H9 (cell line): ENCODE measurements at regions not wholly inside any gene's neighbourhood (a gene's known extent, or its start where the extent isn't known, plus 50 kb on each side); places are given as distances from the start of the nearest gene placed in this dataset.

ENCODE experiments used
- DNase-seq: peaks from one replicate; pipeline ENCODE4 v3.0.0-alpha.2; 2017
- H2AFZ ChIP-seq: one replicate; pipeline ENCODE4 v1.6.1; 2013; ENCODE audit warnings: mild to moderate bottlenecking, low read length, control low read depth, moderate library complexity
- H2AK5ac ChIP-seq: 2 replicates; pipeline ENCODE4 v1.6.1; 2013; ENCODE audit warnings: low read length, control low read depth, mixed read lengths; ENCODE audit not compliant: insufficient read length
- H2BK120ac ChIP-seq: one replicate; pipeline ENCODE4 v1.6.1; 2013; ENCODE audit warnings: low read depth, mild to moderate bottlenecking, low read length, control low read depth, inconsistent platforms; ENCODE audit not compliant: poor library complexity, severe bottlenecking
- H2BK12ac ChIP-seq: 2 replicates; pipeline ENCODE4 v1.6.1; 2013; ENCODE audit warnings: low read length, control low read depth, mixed read lengths, low read depth; ENCODE audit not compliant: insufficient read length
- H2BK15ac ChIP-seq: 2 replicates; pipeline ENCODE4 v1.6.1; 2013; ENCODE audit warnings: low read depth, low read length, control low read depth
- H2BK20ac ChIP-seq: one replicate; pipeline ENCODE4 v1.6.1; 2013; ENCODE audit warnings: low read depth, mild to moderate bottlenecking, low read length, control low read depth, inconsistent platforms; ENCODE audit not compliant: poor library complexity, severe bottlenecking
- H2BK5ac ChIP-seq: 2 replicates; pipeline ENCODE4 v1.6.1; 2013; ENCODE audit warnings: low read length, control low read depth, mixed read lengths; ENCODE audit not compliant: insufficient read length
- H3K14ac ChIP-seq: 2 replicates; pipeline ENCODE4 v1.6.1; 2013; ENCODE audit warnings: low read length, control low read depth; ENCODE audit not compliant: insufficient read depth
- H3K18ac ChIP-seq: 2 replicates; pipeline ENCODE4 v1.6.1; 2013; ENCODE audit warnings: low read depth, mild to moderate bottlenecking, mixed read lengths, low read length, control low read depth; ENCODE audit not compliant: insufficient read length
- H3K23ac ChIP-seq: 2 replicates; pipeline ENCODE4 v1.6.1; 2013; ENCODE audit warnings: low read length, control low read depth, mixed read lengths, low read depth; ENCODE audit not compliant: insufficient read length
- H3K23me2 ChIP-seq: 2 replicates; pipeline ENCODE4 v1.6.1; 2013; ENCODE audit warnings: low read depth, mild to moderate bottlenecking, mixed read lengths, low read length, control low read depth; ENCODE audit not compliant: insufficient read length, poor library complexity, severe bottlenecking
- H3K27ac ChIP-seq: 2 replicates; pipeline ENCODE4 v1.5.1; 2013; ENCODE audit warnings: low read length, control low read depth, mixed read lengths, low read depth; ENCODE audit not compliant: insufficient read length
- H3K27me3 ChIP-seq: 2 replicates; pipeline ENCODE4 v1.6.1; 2013; ENCODE audit warnings: low read length, control low read depth, inconsistent platforms; ENCODE audit not compliant: insufficient read depth
- H3K4ac ChIP-seq: 2 replicates; pipeline ENCODE4 v1.6.1; 2013; ENCODE audit warnings: low read depth, mild to moderate bottlenecking, control low read depth, inconsistent platforms, low read length, moderate library complexity
- H3K4me1 ChIP-seq: 2 replicates; pipeline ENCODE4 v1.6.1; 2013; ENCODE audit warnings: low read length, control low read depth, inconsistent platforms; ENCODE audit not compliant: insufficient read depth
- H3K4me2 ChIP-seq: 2 replicates; pipeline ENCODE4 v1.6.1; 2013; ENCODE audit warnings: low read length, control low read depth, mixed read lengths; ENCODE audit not compliant: insufficient read length, insufficient read depth
- H3K56ac ChIP-seq: 2 replicates; pipeline ENCODE4 v1.6.1; 2013; ENCODE audit warnings: low read depth, mild to moderate bottlenecking, mixed read lengths, low read length, control low read depth; ENCODE audit not compliant: insufficient read length
- H3K79me1 ChIP-seq: 2 replicates; pipeline ENCODE4 v1.6.1; 2013; ENCODE audit warnings: low read depth, mild to moderate bottlenecking, moderate library complexity, low read length, control low read depth, inconsistent platforms; ENCODE audit not compliant: insufficient read depth, poor library complexity, severe bottlenecking
- H3K79me2 ChIP-seq: 2 replicates; pipeline ENCODE4 v1.6.1; 2013; ENCODE audit warnings: low read length, control low read depth, inconsistent platforms; ENCODE audit not compliant: insufficient read depth
- H3K9ac ChIP-seq: 2 replicates; pipeline ENCODE4 v1.6.1; 2013; ENCODE audit warnings: low read length, control low read depth, mixed read lengths; ENCODE audit not compliant: insufficient read length; ENCODE audit errors: extremely low read depth
- H3K9me3 ChIP-seq: one replicate; pipeline ENCODE4 v1.6.1; 2013; ENCODE audit warnings: low read depth, low read length, inconsistent platforms; ENCODE audit not compliant: control insufficient read depth
- H3T11ph ChIP-seq: one replicate; pipeline ENCODE4 v1.6.1; 2013; ENCODE audit warnings: mild to moderate bottlenecking, low read length, control low read depth, inconsistent platforms
- H4K20me1 ChIP-seq: one replicate; pipeline ENCODE4 v1.6.1; 2013; ENCODE audit not compliant: control insufficient read depth, insufficient read length, insufficient read depth
- H4K5ac ChIP-seq: 2 replicates; pipeline ENCODE4 v1.6.1; 2013; ENCODE audit warnings: low read depth, mild to moderate bottlenecking, mixed read lengths, low read length, control low read depth; ENCODE audit not compliant: insufficient read length
- H4K8ac ChIP-seq: replicated peaks from 2 replicates; pipeline ENCODE4 v1.6.1; 2013; ENCODE audit warnings: low read length, control low read depth, mixed read lengths, low read depth; ENCODE audit not compliant: insufficient read length
- H4K91ac ChIP-seq: 2 replicates; pipeline ENCODE4 v1.6.1; 2013; ENCODE audit warnings: low read depth, mild to moderate bottlenecking, moderate library complexity, mixed read lengths, low read length, control low read depth; ENCODE audit not compliant: insufficient read length
- H3K27ac Mint-ChIP-seq, 3 experiments: 2 replicates in 2 of 3; 3 replicates in 1 of 3; pipeline ENCODE4 v1.8.0; 2020 to 2021; ENCODE audit warnings: mixed read lengths in 3 of 3, mild to moderate bottlenecking in 1 of 3, moderate library complexity in 1 of 3
- H3K27me3 Mint-ChIP-seq: 2 replicates; pipeline ENCODE4 v1.8.0; 2021; ENCODE audit warnings: low read depth, mild to moderate bottlenecking, moderate library complexity, mixed read lengths
- H3K36me3 Mint-ChIP-seq, 3 experiments: 2 replicates in 2 of 3; 3 replicates in 1 of 3; pipeline ENCODE4 v1.8.0; 2020 to 2021; ENCODE audit warnings: low read depth in 3 of 3, mixed read lengths in 3 of 3; ENCODE audit not compliant: insufficient read depth in 1 of 3
- H3K4me1 Mint-ChIP-seq, 2 experiments: 2 replicates each; pipeline ENCODE4 v1.8.0; 2020; ENCODE audit warnings: mixed read lengths in 2 of 2
- H3K4me3 Mint-ChIP-seq, 2 experiments: 2 replicates in 1 of 2; 3 replicates in 1 of 2; pipeline ENCODE4 v1.8.0; 2020 to 2021; ENCODE audit warnings: mild to moderate bottlenecking in 2 of 2, mixed read lengths in 2 of 2, moderate library complexity in 1 of 2
- H3K9me3 Mint-ChIP-seq, 2 experiments: 2 replicates in 1 of 2; 3 replicates in 1 of 2; pipeline ENCODE4 v1.8.0; 2020; ENCODE audit warnings: mild to moderate bottlenecking in 2 of 2, mixed read lengths in 2 of 2, moderate library complexity in 1 of 2
- CTCF ChIP-seq: fragments of 200-600 bp; sonication (generic); conservative IDR thresholded peaks from 3 replicates; pipeline ENCODE4 v1.8.0; 2021; ENCODE audit warnings: antibody characterized with exemption, mild to moderate bottlenecking
- WGBS: extraction: QIAGEN DNeasy Blood & Tissue Kit; methylation state at CpG from one replicate; pipeline ENCODE4 v1.1.7; 2013; ENCODE audit warnings: missing lambda C conversion rate, low lambda C conversion rate, mixed read lengths; ENCODE audit not compliant: insufficient read length; ENCODE audit errors: extremely low coverage; 5-methylcytosine and 5-hydroxymethylcytosine counted together

GRCh38 chr14:54189748-54190354, 207.0 kb upstream of the CDKN3 start:
- no peak for DNase-seq
- H4K5ac ChIP-seq = no peak overlapping the region
- Mint-ChIP-seq H3K27ac (no peak overlapping the region), H3K27me3 (no peaks in the 10 kb centered on the region), H3K36me3 (no peaks in the 10 kb centered on the region), H3K4me3 (no peak overlapping the region), H3K9me3 (no peaks in the 10 kb centered on the region), H3K4me1 (peaks cover 8 to 14% of the 10 kb centered on the region in 2 experiments)
- H2BK12ac ChIP-seq = no peak overlapping the region
- peaks cover 5% of the 10 kb centered on the region; the same call in 1 of the 2 replicates for H3K4me1 ChIP-seq
- no peaks in the 10 kb centered on the region for H3K27me3 ChIP-seq
- no peak overlapping the region for H3K23ac ChIP-seq
- H3K4me2 ChIP-seq = no peak overlapping the region
- no peak overlapping the region for H2AK5ac ChIP-seq
- no peak overlapping the region for H4K8ac ChIP-seq
- H3K4ac ChIP-seq = no peak overlapping the region
- no peaks in the 10 kb centered on the region for H3K23me2 ChIP-seq
- no peaks in the 10 kb centered on the region for H3K9me3 ChIP-seq
- no peaks in the 10 kb centered on the region for H3K79me1 ChIP-seq
- no peak overlapping the region for H2BK120ac ChIP-seq
- H4K91ac ChIP-seq = no peak overlapping the region
- no CpG with 5 or more reads among the region's 4 CpGs for WGBS
- H2BK15ac ChIP-seq = no peak overlapping the region
- H2BK5ac ChIP-seq = no peak overlapping the region
- H4K20me1 ChIP-seq = no peaks in the 10 kb centered on the region
- no peak overlapping the region for H2AFZ ChIP-seq
- no peak for TF ChIP-seq CTCF
- H3K27ac ChIP-seq = no peak overlapping the region
- no peak overlapping the region for H3T11ph ChIP-seq
- no peak overlapping the region for H3K14ac ChIP-seq
- H3K56ac ChIP-seq = no peak overlapping the region
- no peaks in the 10 kb centered on the region for H3K79me2 ChIP-seq
- H3K18ac ChIP-seq = no peak overlapping the region
- H2BK20ac ChIP-seq = no peak overlapping the region
- H3K9ac ChIP-seq = no peak overlapping the region
